GM18520 (cell line): ENCODE measurements at regions not wholly inside any gene's neighbourhood (a gene's known extent, or its start where the extent isn't known, plus 50 kb on each side); places are given as distances from the start of the nearest gene placed in this dataset.
"Not testable (repeated sequence)": the region's sequence is repeated elsewhere in the genome, so short reads cannot be mapped to it uniquely, and the experiment has no call there.

Source experiments
- ATAC-seq: cut with Tn5 transposase; IDR thresholded peaks from one replicate; pipeline ENCODE4 v1.9.1; 2021; ENCODE audit not compliant: unreplicated experiment

- ATAC-seq, result no peak
Observed at GRCh38 chr5:98231089-98231488, 542.4 kb upstream of the RGMB start.

GRCh38 chr5:98237794-98238193 is 535.7 kb upstream of the RGMB start:
- not testable (repeated sequence) for ATAC-seq

- ATAC-seq, result no peak
Observed at GRCh38 chr5:98243972-98244371, 529.5 kb upstream of the RGMB start.

DNA sequence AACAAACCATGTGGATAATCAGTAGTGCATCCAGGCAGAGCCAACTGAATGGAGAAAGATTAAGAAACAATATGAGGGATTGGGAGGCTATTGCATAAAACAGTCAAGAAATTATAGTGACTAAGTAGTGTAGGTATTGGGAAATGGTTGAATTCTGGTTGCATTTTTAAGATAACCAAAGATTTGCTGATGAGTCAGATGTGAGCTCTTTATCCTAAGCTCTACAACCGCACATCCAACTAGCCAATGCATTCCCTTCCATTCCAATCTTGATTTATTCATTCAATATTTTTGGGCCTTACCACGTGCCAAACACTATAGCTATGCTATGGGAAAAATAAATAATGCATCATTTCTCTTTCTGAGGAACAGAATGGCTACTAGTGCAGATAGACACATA is 524.5 kb upstream of the RGMB start:
- ATAC-seq, result no peak

GRCh38 chr5:98258939-98259338 is 514.5 kb upstream of the RGMB start:
- no peak for ATAC-seq

DNA sequence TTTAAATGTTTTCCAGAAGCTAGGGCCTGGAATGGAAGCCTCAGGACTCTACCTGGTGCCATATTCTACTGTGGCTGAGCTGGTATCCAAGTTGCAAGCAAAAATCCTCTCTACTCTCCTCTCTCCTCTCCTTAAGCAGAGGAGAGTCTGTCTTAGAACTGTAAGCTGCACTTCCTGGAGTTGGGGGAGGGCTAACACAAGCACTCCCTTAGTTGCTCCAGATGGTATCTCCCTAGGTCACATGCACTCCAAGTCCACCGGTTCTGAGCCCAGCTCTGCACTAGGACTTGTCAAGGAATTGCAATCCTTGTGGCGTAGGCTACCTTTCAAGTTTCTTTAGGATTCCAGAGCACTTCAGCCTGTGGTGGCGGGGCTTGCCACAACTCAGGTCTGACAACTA is 513.9 kb upstream of the RGMB start:
- ATAC-seq, result no peak

GRCh38 chr5:98263084-98263483 is 510.4 kb upstream of the RGMB start:
- ATAC-seq, result no peak

DNA sequence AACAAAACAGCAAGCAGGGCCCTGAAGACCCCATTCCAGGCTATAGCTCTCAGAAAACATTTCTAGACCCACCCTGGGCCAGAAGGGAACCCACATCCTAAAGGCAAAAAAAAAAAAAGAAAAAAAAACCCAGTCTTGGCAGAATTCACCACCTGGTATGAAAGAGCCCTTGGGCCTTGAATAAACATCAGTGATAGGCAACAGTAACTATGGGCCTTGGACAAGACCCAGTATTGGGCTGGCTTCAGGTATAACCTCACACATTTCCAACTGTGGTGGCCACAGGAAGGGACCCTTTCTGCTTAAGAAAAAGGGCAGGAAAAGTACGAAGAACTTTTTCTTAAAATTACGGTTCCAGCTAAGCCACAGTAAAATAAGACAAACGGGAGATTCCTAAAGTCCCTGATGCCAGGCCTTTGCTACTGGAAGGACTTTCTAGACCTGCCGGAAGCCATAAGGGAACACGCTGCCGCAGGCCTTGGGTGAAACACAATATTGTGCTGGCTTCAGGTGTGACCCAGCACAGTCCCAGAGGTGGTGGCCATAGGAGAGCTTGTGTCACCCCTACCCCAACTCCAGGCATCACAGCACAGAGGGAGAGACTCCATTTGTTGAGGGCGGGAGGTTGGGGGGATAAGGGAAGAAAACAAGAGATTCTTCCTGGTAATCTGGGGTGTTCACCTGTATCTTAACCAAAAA is 505.2 kb upstream of the RGMB start:
- ATAC-seq, result no peak

DNA sequence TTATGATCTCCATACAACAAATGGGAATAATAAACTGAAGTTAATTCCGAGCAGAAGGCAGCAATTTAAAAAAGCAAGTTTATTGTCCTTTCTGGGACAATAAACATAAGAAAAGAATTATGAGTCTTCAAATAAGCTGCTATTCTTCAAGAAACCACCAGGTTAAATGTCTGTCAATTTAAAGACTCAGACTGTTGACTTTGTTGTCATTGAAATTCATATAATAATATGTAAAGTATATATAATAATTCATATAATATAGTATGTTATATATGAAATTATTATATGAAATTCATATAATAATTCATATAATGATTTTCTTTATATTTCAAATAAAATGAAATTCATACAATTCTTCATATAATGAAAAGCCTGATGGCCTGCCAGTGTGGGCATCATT is 497.5 kb upstream of the RGMB start:
- ATAC-seq, result no peak

- ATAC-seq, result no peak
Observed at GRCh38 chr5:98282521-98282920, 490.9 kb upstream of the RGMB start.

- no peak for ATAC-seq
Observed at GRCh38 chr5:98292496-98292895, 481.0 kb upstream of the RGMB start.

DNA sequence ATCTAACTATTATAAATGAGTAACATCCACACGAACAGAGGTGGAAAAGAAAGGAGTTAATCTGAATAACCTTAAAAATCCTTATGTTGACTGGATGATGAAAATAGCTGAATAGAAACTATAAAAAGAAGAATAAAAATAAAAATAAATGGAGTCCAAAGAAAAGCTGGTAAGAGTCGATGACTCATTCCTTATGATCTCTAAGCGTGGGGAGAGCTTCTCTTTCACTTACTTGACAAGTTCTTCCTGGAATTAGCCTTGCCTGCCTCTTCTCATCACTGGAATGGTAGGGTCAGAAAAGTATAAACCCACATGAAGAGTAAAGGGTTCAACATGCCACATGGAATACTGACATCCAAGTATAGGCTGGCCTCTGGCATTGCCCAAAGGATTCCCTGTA is 477.0 kb upstream of the RGMB start:
- ATAC-seq, result no peak

DNA sequence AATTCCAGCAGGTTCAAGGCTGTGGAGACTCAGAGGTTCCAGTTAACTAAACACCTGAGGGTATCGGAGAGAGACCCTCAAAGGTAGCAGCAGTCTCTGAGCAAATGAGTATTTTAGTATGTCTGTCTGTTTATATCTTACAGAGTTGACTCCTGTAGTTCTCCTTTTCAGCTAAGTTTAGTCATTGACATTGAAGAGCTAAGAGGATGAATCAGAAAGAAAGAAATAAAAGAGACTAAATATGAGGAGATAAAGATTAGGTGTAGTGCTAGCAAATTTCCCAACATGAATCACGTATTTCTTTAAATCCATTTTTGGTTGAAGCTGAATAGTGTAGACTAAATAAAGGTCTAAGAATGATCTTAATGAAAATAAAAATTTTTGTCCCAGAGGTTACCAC is 474.0 kb upstream of the RGMB start:
- ATAC-seq, result no peak

- no peak for ATAC-seq
Observed at GRCh38 chr5:98301547-98301946, 471.9 kb upstream of the RGMB start.

DNA sequence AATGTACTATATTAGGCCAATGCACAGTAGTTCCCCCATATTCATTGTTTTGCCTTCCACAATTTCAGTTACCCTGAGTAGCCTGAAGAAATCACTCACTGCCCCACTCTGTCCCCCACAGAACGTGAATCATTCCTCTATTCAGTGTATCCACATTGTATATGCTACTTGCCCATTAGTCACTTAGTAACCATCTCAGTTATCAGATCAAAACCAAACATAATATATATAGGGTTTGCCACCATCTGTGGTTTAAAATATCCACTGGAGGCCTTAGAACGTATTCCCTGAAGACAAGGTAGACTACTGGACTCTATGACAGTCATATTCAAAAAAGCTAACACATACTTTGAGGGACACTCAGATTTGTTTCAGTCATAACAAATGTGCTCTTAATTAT is 465.7 kb upstream of the RGMB start:
- no peak for ATAC-seq

DNA sequence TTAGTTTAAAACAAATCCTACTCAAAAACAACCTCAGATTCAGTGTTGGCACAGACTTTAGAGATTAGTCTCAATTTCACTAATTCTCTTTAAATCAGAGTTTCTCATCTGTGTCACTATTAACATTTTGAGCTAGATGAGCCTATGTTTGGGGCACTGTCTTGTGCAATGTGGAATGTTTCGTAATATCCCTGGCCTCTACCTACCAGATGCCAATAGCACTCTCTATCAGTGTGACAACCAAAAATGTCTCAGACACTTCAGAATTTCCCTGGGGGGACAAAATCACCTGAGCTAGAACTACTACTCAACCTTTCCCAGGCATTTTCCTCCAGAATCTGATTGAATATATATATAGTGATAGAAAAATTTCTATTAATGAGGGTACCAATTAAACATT is 465.2 kb upstream of the RGMB start:
- no peak for ATAC-seq

DNA sequence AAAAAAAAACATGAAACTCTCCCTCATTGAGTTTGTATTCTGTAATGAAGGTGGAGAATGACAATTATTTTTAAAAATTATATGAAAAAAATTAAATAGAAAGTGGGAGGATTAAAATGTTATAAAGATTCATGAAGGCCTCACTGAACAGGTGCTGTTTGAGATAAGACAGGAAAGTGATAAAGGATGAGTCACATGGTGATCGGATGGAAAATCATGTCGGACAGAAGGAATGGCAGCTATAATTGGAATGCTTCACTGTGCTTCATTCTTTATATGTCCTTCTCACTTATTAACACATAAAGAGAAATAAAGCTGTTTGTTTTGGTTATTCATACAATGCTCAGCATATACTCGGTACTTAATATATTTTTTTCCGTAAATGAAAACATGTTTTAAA is 464.5 kb upstream of the RGMB start:
- no peak for ATAC-seq

- ATAC-seq, result peak; percentile 79
Observed at GRCh38 chr5:98309785-98310598, 463.5 kb upstream of the RGMB start.

GRCh38 chr5:98314292-98314691 is 459.2 kb upstream of the RGMB start:
- ATAC-seq, result no peak

GRCh38 chr5:98318386-98318785 is 455.1 kb upstream of the RGMB start:
- no peak for ATAC-seq

GRCh38 chr5:98319299-98320011 is 454.0 kb upstream of the RGMB start:
- no peak for ATAC-seq

- no peak for ATAC-seq
Observed at GRCh38 chr5:98320343-98320742, 453.1 kb upstream of the RGMB start.
